Trophoblast cell (in vitro differentiated cells and primary cell): ENCODE measurements at regions not wholly inside any gene's neighbourhood (a gene's known extent, or its start where the extent isn't known, plus 50 kb on each side); places are given as distances from the start of the nearest gene placed in this dataset.
A peak's percentile ranks its signal among the peaks of the same experiment; 100 is the strongest.

Experiments used
- DNase-seq, 2 donors: peaks; one replicate each; pipeline ENCODE4 v3.0.0-alpha.2; 2016
- H2AFZ ChIP-seq: 2 replicates; pipeline ENCODE4 v1.6.1; 2013; ENCODE audit warnings: low read length, moderate library complexity, mild to moderate bottlenecking; ENCODE audit not compliant: insufficient read depth, poor library complexity
- H2AK5ac ChIP-seq: 2 replicates; pipeline ENCODE4 v1.6.1; 2013; ENCODE audit warnings: mild to moderate bottlenecking, low read length
- H2BK120ac ChIP-seq: 2 replicates; pipeline ENCODE4 v1.6.1; 2013; ENCODE audit warnings: low read length, mild to moderate bottlenecking, moderate library complexity; ENCODE audit not compliant: insufficient read depth, poor library complexity
- H2BK12ac ChIP-seq: 2 replicates; pipeline ENCODE4 v1.6.1; 2013; ENCODE audit warnings: mild to moderate bottlenecking, low read length, moderate library complexity
- H2BK5ac ChIP-seq: 2 replicates; pipeline ENCODE4 v1.6.1; 2013; ENCODE audit warnings: low read length, low read depth, moderate library complexity, mild to moderate bottlenecking; ENCODE audit not compliant: poor library complexity
- H3K14ac ChIP-seq: 2 replicates; pipeline ENCODE4 v1.6.1; 2013; ENCODE audit warnings: mild to moderate bottlenecking, low read length
- H3K18ac ChIP-seq: 2 replicates; pipeline ENCODE4 v1.6.1; 2013; ENCODE audit warnings: mild to moderate bottlenecking, low read length
- H3K23ac ChIP-seq: 2 replicates; pipeline ENCODE4 v1.6.1; 2013; ENCODE audit warnings: low read length
- H3K27ac ChIP-seq: 2 replicates; pipeline ENCODE4 v1.5.1; 2013; ENCODE audit warnings: low read depth, mild to moderate bottlenecking, inconsistent platforms, low read length, moderate library complexity
- H3K27me3 ChIP-seq: 2 replicates; pipeline ENCODE4 v1.6.1; 2013; ENCODE audit warnings: inconsistent platforms, mild to moderate bottlenecking, low read length, moderate library complexity; ENCODE audit not compliant: insufficient read depth
- H3K36me3 ChIP-seq, 2 experiments: 1 replicate in 1 of 2; 2 replicates in 1 of 2; pipeline ENCODE4 v1.6.1; 2013; ENCODE audit warnings: low read length in 2 of 2, mild to moderate bottlenecking in 2 of 2, moderate library complexity in 1 of 2; ENCODE audit not compliant: insufficient read depth in 2 of 2, control insufficient read depth in 1 of 2
- H3K4ac ChIP-seq: 2 replicates; pipeline ENCODE4 v1.6.1; 2013; ENCODE audit warnings: low read depth, mild to moderate bottlenecking, low read length, moderate library complexity
- H3K4me1 ChIP-seq, 2 experiments: 1 replicate in 1 of 2; 2 replicates in 1 of 2; pipeline ENCODE4 v1.6.1; 2013; ENCODE audit warnings: low read length in 2 of 2, mild to moderate bottlenecking in 2 of 2, moderate library complexity in 1 of 2; ENCODE audit not compliant: insufficient read depth in 2 of 2, control insufficient read depth in 1 of 2
- H3K4me2 ChIP-seq: 2 replicates; pipeline ENCODE4 v1.6.1; 2013; ENCODE audit warnings: inconsistent platforms, mild to moderate bottlenecking, low read length, moderate library complexity
- H3K4me3 ChIP-seq: 2 replicates; pipeline ENCODE4 v1.5.1; 2013; ENCODE audit warnings: mild to moderate bottlenecking, low read depth, low read length, inconsistent platforms
- H3K79me1 ChIP-seq: one replicate; pipeline ENCODE4 v1.6.1; 2013; ENCODE audit warnings: low read length
- H3K79me2 ChIP-seq: 2 replicates; pipeline ENCODE4 v1.6.1; 2013; ENCODE audit warnings: low read length, mild to moderate bottlenecking; ENCODE audit not compliant: control insufficient read depth, insufficient read depth, poor library complexity
- H3K9ac ChIP-seq: 2 replicates; pipeline ENCODE4 v1.6.1; 2013; ENCODE audit warnings: mild to moderate bottlenecking, low read length
- H3K9me3 ChIP-seq: 2 replicates; pipeline ENCODE4 v1.6.1; 2013; ENCODE audit warnings: low read depth, mild to moderate bottlenecking, control low read depth, inconsistent platforms, low read length; ENCODE audit not compliant: insufficient read depth
- H4K12ac ChIP-seq: 2 replicates; pipeline ENCODE4 v1.6.1; 2013; ENCODE audit warnings: low read depth, mild to moderate bottlenecking, low read length, moderate library complexity
- H4K8ac ChIP-seq: 2 replicates; pipeline ENCODE4 v1.6.1; 2013; ENCODE audit warnings: low read depth, mild to moderate bottlenecking, low read length, moderate library complexity
- H4K91ac ChIP-seq: one replicate; pipeline ENCODE4 v1.6.1; 2013; ENCODE audit warnings: low read depth, mild to moderate bottlenecking, low read length, moderate library complexity
- WGBS: extraction: QIAGEN DNeasy Blood & Tissue Kit; methylation state at CpG from one replicate; pipeline ENCODE4 v1.1.7; 2013; ENCODE audit warnings: missing lambda C conversion rate; ENCODE audit not compliant: insufficient read length, insufficient coverage; ENCODE audit errors: extremely low coverage; 5-methylcytosine and 5-hydroxymethylcytosine counted together

GRCh38 chr2:138234265-138234664 lies 267.3 kb upstream of the SPOPL start:
- Histone ChIP-seq H3K36me3 (no peaks in the 10 kb centered on the region), H3K14ac (no peak overlapping the region), H3K4me2 (no peak overlapping the region), H3K4ac (no peak overlapping the region), H2AFZ (no peak overlapping the region), H3K27me3 (no peaks in the 10 kb centered on the region), H3K23ac (no peak overlapping the region), H3K79me1 (peaks cover 13% of the 10 kb centered on the region), H4K91ac (no peak overlapping the region), H2BK120ac (no peak overlapping the region), H2BK5ac (no peak overlapping the region), H3K4me1 (peaks cover 0 to 4% of the 10 kb centered on the region in 2 experiments), H4K8ac (no peak overlapping the region), H3K9me3 (no peaks in the 10 kb centered on the region), H4K12ac (no peak overlapping the region), H2BK12ac (no peak overlapping the region), H3K4me3 (no peak overlapping the region), H3K79me2 (no peaks in the 10 kb centered on the region), H3K9ac (no peak overlapping the region), H3K18ac (no peak overlapping the region), H3K27ac (no peak overlapping the region), H2AK5ac (no peak overlapping the region)
- DNase-seq: no peak
- no CpG with 5 or more reads among the region's 2 CpGs for WGBS

- H3K27me3 ChIP-seq: no peaks in the 10 kb centered on the region
- peak in 1 of 2 donors; percentile 52 for DNase-seq
- no CpG with 5 or more reads among the region's 2 CpGs for WGBS
- H2AFZ ChIP-seq: no peak overlapping the region
- H2BK5ac ChIP-seq: no peak overlapping the region
- H3K9ac ChIP-seq: no peak overlapping the region
- H3K27ac ChIP-seq: peak overlapping the region; percentile 78
- H4K12ac ChIP-seq: no peak overlapping the region
- H3K4ac ChIP-seq: no peak overlapping the region
- H3K79me2 ChIP-seq: no peaks in the 10 kb centered on the region
- no peak overlapping the region for H2BK120ac ChIP-seq
- H3K14ac ChIP-seq: no peak overlapping the region
- H3K36me3 ChIP-seq: no peaks in the 10 kb centered on the region
- no peak overlapping the region for H3K23ac ChIP-seq
- H3K79me1 ChIP-seq: peaks cover 13% of the 10 kb centered on the region
- H4K91ac ChIP-seq: no peak overlapping the region
- no peak overlapping the region for H2AK5ac ChIP-seq
- H2BK12ac ChIP-seq: no peak overlapping the region
- no peak overlapping the region for H4K8ac ChIP-seq
- H3K4me1 ChIP-seq: peaks cover 0 to 4% of the 10 kb centered on the region in 2 experiments
- H3K4me3 ChIP-seq: no peak overlapping the region
- no peaks in the 10 kb centered on the region for H3K9me3 ChIP-seq
- H3K18ac ChIP-seq: no peak overlapping the region
- H3K4me2 ChIP-seq: peak overlapping the region; percentile 40
Observed at GRCh38 chr2:138235041-138235440, 266.5 kb upstream of the SPOPL start.

- Histone ChIP-seq H3K23ac (no peak overlapping the region), H2BK120ac (peak overlapping the region; percentile 80), H3K4ac (no peak overlapping the region), H4K91ac (peak overlapping the region; percentile 82), H3K14ac (peak overlapping the region; percentile 7), H3K27ac (peak overlapping the region; percentile 34), H3K4me1 (peaks cover 0 to 4% of the 10 kb centered on the region in 2 experiments), H4K12ac (no peak overlapping the region), H3K4me3 (no peak overlapping the region), H2AK5ac (no peak overlapping the region), H4K8ac (no peak overlapping the region), H2AFZ (no peak overlapping the region), H3K27me3 (no peaks in the 10 kb centered on the region), H3K79me2 (no peaks in the 10 kb centered on the region), H3K9ac (no peak overlapping the region), H3K9me3 (no peaks in the 10 kb centered on the region), H3K79me1 (peaks cover 13% of the 10 kb centered on the region), H3K18ac (peak overlapping the region; percentile 56), H3K36me3 (no peaks in the 10 kb centered on the region), H2BK5ac (peak overlapping the region; percentile 79), H3K4me2 (no peak overlapping the region), H2BK12ac (peak overlapping the region; percentile 81)
- WGBS: no CpG with 5 or more reads among the region's 6 CpGs
- no peak for DNase-seq
Observed at GRCh38 chr2:138236142-138236541, 265.4 kb upstream of the SPOPL start.

- DNase-seq: no peak
- Histone ChIP-seq H3K4me3 (no peak overlapping the region), H4K12ac (no peak overlapping the region), H3K14ac (no peak overlapping the region), H3K4me1 (peaks cover 0 to 4% of the 10 kb centered on the region in 2 experiments), H3K4me2 (no peak overlapping the region), H2BK12ac (no peak overlapping the region), H3K9me3 (no peaks in the 10 kb centered on the region), H3K27me3 (no peaks in the 10 kb centered on the region), H2AFZ (no peak overlapping the region), H3K79me2 (no peaks in the 10 kb centered on the region), H3K36me3 (no peaks in the 10 kb centered on the region), H4K91ac (no peak overlapping the region), H2BK5ac (no peak overlapping the region), H3K27ac (no peak overlapping the region), H2AK5ac (no peak overlapping the region), H2BK120ac (peak overlapping the region; percentile 30), H3K9ac (no peak overlapping the region), H3K23ac (no peak overlapping the region), H4K8ac (no peak overlapping the region), H3K4ac (no peak overlapping the region), H3K18ac (no peak overlapping the region), H3K79me1 (peaks cover 11% of the 10 kb centered on the region)
- WGBS: no CpG with 5 or more reads among the region's 5 CpGs
Observed at GRCh38 chr2:138237667-138238384, 263.7 kb upstream of the SPOPL start.
